ENCODE measurements at regions not wholly inside any gene's neighbourhood (a gene's known extent, or its start where the extent isn't known, plus 50 kb on each side); places are given as distances from the start of the nearest gene placed in this dataset.

DNA sequence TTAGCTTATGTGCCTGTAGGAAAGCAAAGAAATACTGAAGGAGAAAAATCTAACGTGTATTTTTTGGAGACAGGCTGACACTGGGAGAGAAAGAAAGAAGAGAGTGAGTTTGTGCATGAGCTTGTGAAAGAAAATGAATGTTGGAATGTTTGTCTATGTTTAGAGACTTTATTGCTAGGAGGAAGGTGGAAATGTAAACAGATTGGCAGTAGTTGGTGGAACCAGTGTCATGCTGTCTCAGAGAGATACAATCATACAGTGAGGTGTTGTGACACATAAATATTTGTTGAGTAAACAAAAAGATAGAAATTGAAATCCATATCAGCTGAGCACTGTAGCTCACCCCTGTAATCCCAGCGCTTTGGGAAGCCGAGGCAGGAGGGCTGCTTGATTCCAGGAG is 222.2 kb upstream of the MEIS1 start:
- TF ChIP-seq POLR2A (IDR thresholded peaks at IDR 0.05) = no peak
- TF ChIP-seq, protein P1, sequence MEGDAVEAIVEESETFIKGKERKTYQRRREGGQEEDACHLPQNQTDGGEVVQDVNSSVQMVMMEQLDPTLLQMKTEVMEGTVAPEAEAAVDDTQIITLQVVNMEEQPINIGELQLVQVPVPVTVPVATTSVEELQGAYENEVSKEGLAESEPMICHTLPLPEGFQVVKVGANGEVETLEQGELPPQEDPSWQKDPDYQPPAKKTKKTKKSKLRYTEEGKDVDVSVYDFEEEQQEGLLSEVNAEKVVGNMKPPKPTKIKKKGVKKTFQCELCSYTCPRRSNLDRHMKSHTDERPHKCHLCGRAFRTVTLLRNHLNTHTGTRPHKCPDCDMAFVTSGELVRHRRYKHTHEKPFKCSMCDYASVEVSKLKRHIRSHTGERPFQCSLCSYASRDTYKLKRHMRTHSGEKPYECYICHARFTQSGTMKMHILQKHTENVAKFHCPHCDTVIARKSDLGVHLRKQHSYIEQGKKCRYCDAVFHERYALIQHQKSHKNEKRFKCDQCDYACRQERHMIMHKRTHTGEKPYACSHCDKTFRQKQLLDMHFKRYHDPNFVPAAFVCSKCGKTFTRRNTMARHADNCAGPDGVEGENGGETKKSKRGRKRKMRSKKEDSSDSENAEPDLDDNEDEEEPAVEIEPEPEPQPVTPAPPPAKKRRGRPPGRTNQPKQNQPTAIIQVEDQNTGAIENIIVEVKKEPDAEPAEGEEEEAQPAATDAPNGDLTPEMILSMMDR (IDR thresholded peaks at IDR 0.05) = no peak
